HUES64 (cell line): ENCODE measurements at regions not wholly inside any gene's neighbourhood (a gene's known extent, or its start where the extent isn't known, plus 50 kb on each side); places are given as distances from the start of the nearest gene placed in this dataset.

ENCODE experiments used
- H3K27ac ChIP-seq: 2 replicates; pipeline ENCODE4 v1.7.0; 2013; ENCODE audit warnings: low read depth, low read length, inconsistent platforms
- H3K27me3 ChIP-seq: 2 replicates; pipeline ENCODE4 v1.6.1; 2013; ENCODE audit warnings: mild to moderate bottlenecking, low read length; ENCODE audit not compliant: insufficient read depth
- H3K36me3 ChIP-seq: 2 replicates; pipeline ENCODE4 v1.6.1; 2013; ENCODE audit warnings: mild to moderate bottlenecking, low read length; ENCODE audit not compliant: insufficient read depth
- H3K4me1 ChIP-seq: 2 replicates; pipeline ENCODE4 v1.6.1; 2013; ENCODE audit warnings: mild to moderate bottlenecking, low read length, moderate library complexity; ENCODE audit not compliant: insufficient read depth
- H3K4me3 ChIP-seq: 2 replicates; pipeline ENCODE4 v1.5.1; 2013; ENCODE audit warnings: mild to moderate bottlenecking, low read length, moderate library complexity
- H3K9ac ChIP-seq: 2 replicates; pipeline ENCODE4 v1.6.1; 2013; ENCODE audit warnings: mild to moderate bottlenecking, low read depth, low read length
- H3K9me3 ChIP-seq: 2 replicates; pipeline ENCODE4 v1.6.1; 2013; ENCODE audit warnings: low read depth, low read length; ENCODE audit not compliant: insufficient read depth
- WGBS: fragments of 150-250, 120-280 bp; methylation state at CpG from one replicate; pipeline ENCODE4 v1.1.7; 2013; ENCODE audit warnings: missing lambda C conversion rate; 5-methylcytosine and 5-hydroxymethylcytosine counted together

DNA sequence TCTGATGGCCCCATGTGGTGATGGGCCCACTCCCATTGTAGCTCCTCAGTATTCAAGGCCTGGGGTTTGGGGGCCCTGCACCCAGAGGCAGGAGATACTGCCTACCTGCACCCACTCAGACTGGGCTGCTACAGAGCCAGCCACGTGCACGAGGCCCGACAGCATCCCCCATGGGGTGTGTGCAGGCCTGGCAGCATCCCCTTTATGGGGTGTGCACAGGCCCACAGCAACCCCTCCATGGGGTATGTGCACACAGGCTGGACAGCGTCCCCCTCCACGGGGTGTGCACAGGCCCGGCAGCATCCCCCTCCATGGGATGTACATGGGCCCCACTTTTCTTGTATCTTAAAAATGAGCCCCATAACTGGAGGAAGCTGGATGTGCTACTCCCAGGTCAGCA is 156.0 kb downstream of the RBFOX3 start:
- Histone ChIP-seq H3K27me3 (no peaks in the 10 kb centered on the region), H3K4me3 (no peak overlapping the region), H3K27ac (no peak overlapping the region), H3K9me3 (no peaks in the 10 kb centered on the region), H3K4me1 (no peaks in the 10 kb centered on the region), H3K9ac (no peak overlapping the region), H3K36me3 (no peaks in the 10 kb centered on the region)
- WGBS, result 96% methylated on average over 6 of the region's 6 CpGs

DNA sequence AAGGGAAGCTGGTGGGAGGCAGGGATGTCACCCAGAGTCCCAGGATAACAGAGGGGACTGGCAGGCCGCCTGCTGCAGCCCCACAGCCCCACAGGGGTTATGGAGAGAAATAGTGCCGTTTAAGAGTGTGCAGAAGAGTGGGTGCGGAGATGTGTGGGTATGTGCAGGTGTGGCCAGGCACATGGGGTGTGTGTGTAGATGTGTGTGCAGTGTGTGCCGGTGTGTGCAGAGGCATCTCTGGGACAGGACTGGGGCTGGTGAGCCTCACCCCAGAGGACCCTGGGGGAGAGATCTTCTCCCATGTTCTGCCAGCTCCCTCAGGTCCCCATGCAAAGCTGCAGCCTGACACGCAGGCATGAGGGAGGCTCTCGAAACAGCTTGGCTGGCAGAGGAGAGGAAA is 157.4 kb downstream of the RBFOX3 start:
- Histone ChIP-seq H3K27ac (no peak overlapping the region), H3K36me3 (no peaks in the 10 kb centered on the region), H3K4me1 (no peaks in the 10 kb centered on the region), H3K9ac (no peak overlapping the region), H3K27me3 (no peaks in the 10 kb centered on the region), H3K9me3 (no peaks in the 10 kb centered on the region), H3K4me3 (no peak overlapping the region)
- 89% methylated on average over 6 of the region's 6 CpGs for WGBS

GRCh38 chr17:79452706-79453105 is 158.1 kb downstream of the RBFOX3 start:
- no peaks in the 10 kb centered on the region for H3K36me3 ChIP-seq
- no peaks in the 10 kb centered on the region for H3K4me1 ChIP-seq
- no peak overlapping the region for H3K9ac ChIP-seq
- no peak overlapping the region for H3K4me3 ChIP-seq
- no peaks in the 10 kb centered on the region for H3K9me3 ChIP-seq
- 95% methylated on average over 11 of the region's 11 CpGs for WGBS
- H3K27ac ChIP-seq, result no peak overlapping the region
- no peaks in the 10 kb centered on the region for H3K27me3 ChIP-seq

DNA sequence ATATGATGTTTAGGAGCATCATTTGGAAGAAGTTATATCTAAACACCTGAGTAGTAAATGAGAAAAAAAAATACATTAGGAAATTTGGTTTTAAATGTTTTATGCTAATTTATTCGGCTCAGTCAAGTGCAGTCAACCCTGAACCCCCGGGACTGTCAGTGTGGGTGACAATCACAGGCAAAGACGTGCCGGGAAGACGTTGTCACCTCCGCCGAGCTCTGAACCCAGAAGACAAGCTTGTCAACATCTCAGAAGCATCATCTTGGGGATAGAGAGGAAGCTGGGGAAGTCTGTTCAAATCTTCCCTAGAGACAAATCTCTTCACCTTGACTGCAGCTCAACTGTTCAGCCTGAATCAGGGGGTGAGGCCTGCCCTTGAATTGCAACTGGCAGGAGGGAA is 159.7 kb downstream of the RBFOX3 start:
- H3K4me3 ChIP-seq, result no peak overlapping the region
- no peak overlapping the region for H3K27ac ChIP-seq
- no peaks in the 10 kb centered on the region for H3K9me3 ChIP-seq
- WGBS, result 90% methylated on average over 7 of the region's 7 CpGs
- no peaks in the 10 kb centered on the region for H3K27me3 ChIP-seq
- no peak overlapping the region for H3K9ac ChIP-seq
- no peaks in the 10 kb centered on the region for H3K36me3 ChIP-seq
- H3K4me1 ChIP-seq, result no peaks in the 10 kb centered on the region

- H3K9ac ChIP-seq, result no peak overlapping the region
- 89% methylated on average over 12 of the region's 12 CpGs for WGBS
- no peak overlapping the region for H3K4me3 ChIP-seq
- H3K27ac ChIP-seq, result no peak overlapping the region
- H3K9me3 ChIP-seq, result no peaks in the 10 kb centered on the region
- no peaks in the 10 kb centered on the region for H3K36me3 ChIP-seq
- no peaks in the 10 kb centered on the region for H3K27me3 ChIP-seq
- H3K4me1 ChIP-seq, result no peaks in the 10 kb centered on the region
Observed at GRCh38 chr17:79446399-79447009, 164.3 kb downstream of the RBFOX3 start.

DNA sequence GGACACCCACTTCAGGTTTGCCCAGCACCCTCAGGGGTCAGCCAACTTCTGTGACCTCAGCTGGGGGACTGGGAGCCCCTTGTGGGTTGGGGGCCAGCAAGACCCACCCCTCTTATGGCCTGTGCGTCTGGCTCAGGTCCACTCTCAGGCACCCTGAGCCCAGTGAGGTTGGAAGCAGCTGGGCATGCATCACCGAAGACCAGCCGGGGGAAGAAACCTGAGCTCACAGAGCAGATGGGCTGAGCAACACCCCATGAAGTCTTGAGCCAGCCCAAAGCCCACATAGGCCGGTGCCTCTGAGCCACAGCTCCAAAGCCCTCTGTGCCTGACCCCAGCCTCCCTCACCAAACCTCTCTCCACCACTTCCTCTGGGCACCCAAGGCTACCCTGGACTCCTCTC is 166.7 kb downstream of the RBFOX3 start:
- H3K9ac ChIP-seq, result no peak overlapping the region
- H3K27me3 ChIP-seq, result no peaks in the 10 kb centered on the region
- H3K27ac ChIP-seq, result no peak overlapping the region
- H3K36me3 ChIP-seq, result no peaks in the 10 kb centered on the region
- no peak overlapping the region for H3K4me3 ChIP-seq
- H3K9me3 ChIP-seq, result no peaks in the 10 kb centered on the region
- 90% methylated on average over 4 of the region's 4 CpGs for whole genome bisulfite sequencing
- H3K4me1 ChIP-seq, result no peaks in the 10 kb centered on the region

GRCh38 chr17:79443026-79443425 is 167.8 kb downstream of the RBFOX3 start:
- no peak overlapping the region for H3K9ac ChIP-seq
- no peak overlapping the region for H3K4me3 ChIP-seq
- H3K27me3 ChIP-seq, result no peaks in the 10 kb centered on the region
- 93% methylated on average over 10 of the region's 10 CpGs for WGBS
- H3K4me1 ChIP-seq, result no peaks in the 10 kb centered on the region
- H3K9me3 ChIP-seq, result no peaks in the 10 kb centered on the region
- H3K36me3 ChIP-seq, result no peaks in the 10 kb centered on the region
- no peak overlapping the region for H3K27ac ChIP-seq

- Histone ChIP-seq H3K27me3 (no peaks in the 10 kb centered on the region), H3K9ac (no peak overlapping the region), H3K4me1 (no peaks in the 10 kb centered on the region), H3K4me3 (no peak overlapping the region), H3K9me3 (no peaks in the 10 kb centered on the region), H3K36me3 (no peaks in the 10 kb centered on the region), H3K27ac (no peak overlapping the region)
- 85% methylated on average over 15 of the region's 15 CpGs for WGBS
Observed at GRCh38 chr17:79441356-79442160, 169.3 kb downstream of the RBFOX3 start.

- 89% methylated on average over 14 of the region's 14 CpGs for WGBS
- no peaks in the 10 kb centered on the region for H3K27me3 ChIP-seq
Observed at GRCh38 chr17:79440251-79440650, 170.6 kb downstream of the RBFOX3 start.

DNA sequence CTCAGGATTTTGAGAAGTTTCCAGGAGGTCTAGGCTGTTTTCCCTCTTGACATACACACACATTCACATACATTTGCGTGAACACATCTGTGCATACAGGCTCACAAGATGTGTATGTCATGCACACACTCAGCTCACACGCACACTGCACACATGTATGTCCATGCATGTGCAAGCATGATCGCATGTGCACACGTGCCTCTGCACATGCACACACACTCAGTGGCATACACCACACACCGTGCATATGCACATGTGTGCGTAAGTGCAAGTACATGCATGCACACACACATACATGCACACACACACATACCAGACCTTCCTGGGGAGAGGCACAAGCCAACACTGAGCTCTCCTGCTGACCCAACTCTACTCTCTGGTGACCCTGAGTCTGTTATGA is 171.4 kb downstream of the RBFOX3 start:
- WGBS, result 94% methylated on average over 6 of the region's 6 CpGs
- no peaks in the 10 kb centered on the region for H3K9me3 ChIP-seq
- no peak overlapping the region for H3K9ac ChIP-seq
- H3K4me3 ChIP-seq, result no peak overlapping the region
- H3K27ac ChIP-seq, result no peak overlapping the region
- no peaks in the 10 kb centered on the region for H3K4me1 ChIP-seq
- H3K27me3 ChIP-seq, result no peaks in the 10 kb centered on the region
- no peaks in the 10 kb centered on the region for H3K36me3 ChIP-seq

More at GRCh38 chr17:79440251-79440650, 170.6 kb downstream of the RBFOX3 start:
- no peak overlapping the region for H3K9ac ChIP-seq
- H3K27ac ChIP-seq, result no peak overlapping the region
- no peak overlapping the region for H3K4me3 ChIP-seq
- H3K36me3 ChIP-seq, result no peaks in the 10 kb centered on the region
- no peaks in the 10 kb centered on the region for H3K9me3 ChIP-seq
- H3K4me1 ChIP-seq, result no peaks in the 10 kb centered on the region

DNA sequence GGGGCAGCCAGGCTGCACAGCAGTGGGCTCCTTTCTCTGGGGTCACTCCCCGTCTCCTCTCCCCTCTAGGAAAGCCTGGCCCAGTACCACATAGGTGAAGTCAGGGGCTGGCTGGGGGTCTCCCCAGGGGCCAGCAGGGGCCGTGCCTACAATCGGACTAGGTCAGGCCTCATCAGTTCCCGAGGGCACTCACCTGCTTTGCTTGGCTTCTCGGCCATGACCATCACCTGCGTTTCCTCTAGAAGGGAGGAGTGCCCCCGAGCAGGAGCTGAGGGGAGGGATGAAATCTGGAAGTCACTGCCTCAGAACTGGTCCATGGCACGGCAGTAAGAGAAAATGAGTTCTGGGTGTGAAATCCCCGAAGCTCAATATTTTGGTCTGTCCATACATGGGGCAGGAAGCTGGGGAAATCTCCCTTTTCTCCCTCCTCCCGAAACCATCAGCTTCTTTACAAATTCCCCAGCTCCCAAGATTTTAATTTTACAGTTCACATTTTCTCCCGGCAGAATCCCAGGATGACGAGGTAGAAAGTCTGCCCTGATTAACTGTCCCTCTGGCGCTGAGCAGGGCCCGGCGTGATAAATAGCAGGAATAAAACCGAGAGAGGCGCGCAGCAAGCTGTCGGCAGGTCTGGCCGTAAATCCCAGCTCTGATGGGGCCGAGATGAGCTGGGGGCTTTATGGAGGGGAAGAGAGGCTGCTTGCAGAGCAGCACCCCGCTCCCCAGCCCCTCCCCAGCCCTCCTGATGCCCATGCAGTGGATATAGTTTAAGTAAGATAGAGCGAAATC is 172.1 kb downstream of the RBFOX3 start:
- Histone ChIP-seq H3K9ac (no peak overlapping the region), H3K4me3 (no peak overlapping the region), H3K27me3 (no peaks in the 10 kb centered on the region), H3K4me1 (no peaks in the 10 kb centered on the region), H3K36me3 (no peaks in the 10 kb centered on the region), H3K9me3 (no peaks in the 10 kb centered on the region), H3K27ac (no peak overlapping the region)
- WGBS, result 93% methylated on average over 23 of the region's 23 CpGs
